NCI-H1092 (cell line): ENCODE measurements at regions not wholly inside any gene's neighbourhood (a gene's known extent, or its start where the extent isn't known, plus 50 kb on each side); places are given as distances from the start of the nearest gene placed in this dataset.
"Not testable (repeated sequence)": the region's sequence is repeated elsewhere in the genome, so short reads cannot be mapped to it uniquely, and the experiment has no call there.

Experiments used
- DNase-seq: peaks from one replicate; lab custom pipeline; 2025; lab: John Stamatoyannopoulos, UW

DNA sequence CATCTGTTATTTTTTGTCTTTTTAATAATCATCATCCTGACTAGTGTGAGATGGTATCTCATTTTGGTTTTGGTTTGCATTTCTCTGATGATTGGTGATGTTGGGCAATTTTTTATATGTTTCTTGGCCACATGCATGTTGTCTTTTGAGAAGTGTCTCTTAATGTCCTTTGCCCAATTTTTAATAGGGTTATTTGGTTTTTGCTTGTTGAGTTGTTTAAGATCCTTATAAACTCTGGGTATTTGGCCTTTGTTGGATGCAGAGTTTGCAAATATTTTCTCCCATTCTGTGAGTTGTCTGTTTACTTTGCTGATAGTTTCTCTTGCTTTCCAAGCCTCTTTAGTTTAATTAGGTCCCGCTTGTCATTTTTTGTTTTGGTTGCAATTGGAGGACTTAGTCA is 152.1 kb upstream of the MED14 start:
- no peak for DNase-seq

DNA sequence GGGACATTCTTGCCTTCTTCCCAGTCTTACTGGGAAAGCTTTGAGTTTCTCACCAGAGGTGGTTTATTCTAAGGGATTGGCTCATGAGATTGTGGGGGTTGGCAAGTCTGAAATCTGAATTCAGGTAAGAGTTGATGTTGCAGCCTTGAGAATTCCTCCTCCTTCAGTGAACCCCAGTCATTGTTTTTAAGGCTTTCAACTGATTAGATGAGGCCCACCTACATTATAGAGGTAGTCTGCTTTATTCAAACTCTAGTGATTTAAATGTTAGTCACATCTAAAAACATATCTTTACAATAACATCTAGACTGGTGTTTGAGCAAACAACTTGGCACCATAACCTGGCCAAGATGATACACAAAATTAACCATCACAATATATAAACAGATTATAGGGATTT is 156.5 kb upstream of the MED14 start:
- DNase-seq: no peak

DNA sequence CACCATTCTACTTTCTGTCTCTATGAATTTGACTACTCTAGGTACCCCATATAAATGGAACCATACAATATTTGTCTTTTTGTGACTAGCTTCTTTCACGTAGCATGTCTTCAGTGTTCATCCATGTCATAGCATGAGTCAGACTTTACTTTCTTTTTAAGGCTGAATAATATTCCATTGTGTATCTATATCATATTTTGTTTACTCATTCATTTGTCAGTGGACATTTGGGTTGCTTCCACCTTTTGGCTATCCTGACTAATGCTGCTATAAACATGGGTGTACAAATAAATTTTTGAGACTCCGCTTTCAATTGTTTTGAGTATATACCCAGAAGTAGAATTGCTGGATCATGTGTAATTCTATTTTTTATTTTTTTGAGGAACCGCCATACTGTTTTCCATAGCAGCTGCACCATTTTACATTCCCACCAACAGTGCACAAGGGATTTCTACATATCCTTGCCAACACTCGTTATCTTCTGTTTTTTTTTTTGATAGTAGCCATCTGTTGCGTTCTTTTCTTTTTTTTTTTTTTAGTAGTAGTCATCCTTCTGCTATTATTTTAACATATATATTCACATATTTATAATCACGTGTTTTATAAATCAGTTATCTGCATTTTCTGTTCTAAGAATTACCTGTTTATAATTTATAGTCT is 158.0 kb upstream of the MED14 start:
- no peak for DNase-seq

DNA sequence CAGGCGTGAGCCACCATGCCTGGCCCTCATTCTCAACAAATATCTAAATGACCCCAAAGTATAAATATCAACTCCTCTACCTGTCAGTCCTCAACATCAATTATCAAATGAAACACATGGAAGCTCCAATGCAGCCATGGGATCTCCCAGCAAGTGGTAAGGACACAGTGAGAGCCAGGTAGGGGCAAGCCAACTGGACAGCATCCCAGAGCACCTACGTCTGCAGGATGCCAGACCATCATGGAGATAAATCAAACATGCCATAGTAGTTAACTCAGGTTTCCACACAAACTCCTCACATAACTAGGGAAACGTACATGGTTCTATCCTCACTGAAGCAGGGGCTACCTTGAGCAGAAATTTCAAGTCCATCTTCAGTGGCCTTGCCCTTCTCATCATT is 159.9 kb upstream of the MED14 start:
- no peak for DNase-seq

DNA sequence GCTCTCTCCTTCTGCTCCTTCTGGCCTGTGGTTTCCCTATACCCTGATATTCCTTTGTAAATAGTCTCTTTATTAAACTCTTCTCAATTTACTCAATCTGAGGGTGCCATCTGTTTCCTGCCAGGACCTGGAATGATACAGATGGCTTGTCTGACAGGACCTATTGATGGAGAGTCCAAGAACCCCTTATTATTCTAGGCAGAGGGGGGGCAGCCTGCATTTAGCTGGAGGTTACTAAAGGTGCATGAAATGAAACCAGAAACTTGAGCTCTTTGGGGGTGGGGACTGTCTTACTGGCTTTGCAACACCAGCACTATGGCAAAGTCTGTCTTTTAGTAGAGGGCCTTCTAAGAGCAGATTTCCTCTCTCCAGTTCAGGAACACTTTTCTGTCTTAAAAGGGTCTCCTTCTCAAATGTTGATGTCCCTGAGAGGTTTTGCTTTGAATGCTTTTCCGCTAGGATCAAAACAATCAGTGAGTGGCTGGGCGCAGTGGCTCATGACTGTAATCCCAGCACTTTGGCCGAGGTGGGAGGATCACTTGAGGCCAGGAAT is 162.5 kb upstream of the MED14 start:
- peak; percentile 35 for DNase-seq

DNA sequence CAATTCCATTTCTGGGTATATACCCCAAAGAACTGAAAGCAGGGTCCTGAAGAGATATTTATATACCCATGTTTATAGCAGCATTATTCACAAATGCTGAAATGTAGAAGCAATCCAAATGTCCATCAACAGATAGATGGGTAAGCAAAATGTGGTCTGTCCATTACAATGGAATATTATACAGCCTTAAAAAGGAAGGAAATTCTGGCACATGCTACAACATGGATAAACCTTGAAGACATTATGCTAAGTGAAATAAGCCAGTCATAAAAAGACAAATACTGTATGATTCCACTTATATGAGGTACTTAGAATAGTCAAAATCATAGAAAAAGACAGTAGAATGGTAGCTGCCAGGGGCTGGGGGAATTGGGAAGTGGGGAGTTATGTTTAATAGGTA is 169.4 kb upstream of the MED14 start:
- not testable (repeated sequence) for DNase-seq

DNA sequence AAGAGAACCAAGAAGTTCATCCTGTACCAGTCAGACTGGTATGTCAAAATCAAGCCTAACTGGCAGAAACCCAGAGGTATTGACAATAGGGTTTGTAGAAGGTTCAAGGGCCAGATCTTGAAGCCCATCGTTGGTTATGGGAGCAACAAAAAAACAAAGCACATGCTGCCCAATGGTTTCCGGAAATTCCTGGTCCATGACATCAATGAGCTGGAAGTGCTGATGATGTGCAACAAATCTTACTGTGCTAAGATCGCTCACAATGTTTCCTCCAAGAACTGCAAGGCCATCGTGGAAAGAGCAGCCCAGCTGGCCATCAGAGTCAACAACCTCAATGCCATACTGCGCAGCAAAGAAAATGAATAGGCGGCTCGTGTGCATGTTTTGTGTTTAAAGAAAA is 172.7 kb upstream of the MED14 start:
- no peak for DNase-seq

DNA sequence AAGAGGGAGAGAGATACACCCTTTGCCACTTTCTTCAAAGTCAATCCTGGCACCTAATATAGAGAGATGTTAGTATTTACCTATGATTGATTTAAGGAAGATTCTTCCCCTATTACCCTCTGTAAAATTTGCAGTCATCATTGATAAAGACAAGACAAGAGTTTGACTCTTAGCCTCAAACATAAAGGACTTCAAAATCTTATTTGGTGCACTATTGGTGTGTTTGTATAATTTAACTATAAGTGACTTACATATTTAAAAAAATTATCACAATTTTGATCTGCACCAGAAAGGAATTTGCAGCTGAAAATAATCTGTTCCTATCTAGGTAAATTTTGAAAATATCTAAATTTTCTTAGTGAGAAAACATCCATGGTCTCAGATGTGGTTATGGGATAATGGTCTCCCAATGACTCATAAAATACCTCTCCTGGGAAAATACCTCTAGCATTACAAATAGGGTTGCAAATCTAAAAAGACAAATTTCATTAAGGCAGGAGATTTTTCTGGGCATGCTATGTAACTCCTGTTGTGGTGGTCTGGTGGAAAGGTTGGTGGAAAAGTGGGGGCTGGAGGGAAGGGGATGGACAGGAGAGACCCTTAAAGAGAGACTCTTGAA is 173.6 kb upstream of the MED14 start:
- no peak for DNase-seq

DNA sequence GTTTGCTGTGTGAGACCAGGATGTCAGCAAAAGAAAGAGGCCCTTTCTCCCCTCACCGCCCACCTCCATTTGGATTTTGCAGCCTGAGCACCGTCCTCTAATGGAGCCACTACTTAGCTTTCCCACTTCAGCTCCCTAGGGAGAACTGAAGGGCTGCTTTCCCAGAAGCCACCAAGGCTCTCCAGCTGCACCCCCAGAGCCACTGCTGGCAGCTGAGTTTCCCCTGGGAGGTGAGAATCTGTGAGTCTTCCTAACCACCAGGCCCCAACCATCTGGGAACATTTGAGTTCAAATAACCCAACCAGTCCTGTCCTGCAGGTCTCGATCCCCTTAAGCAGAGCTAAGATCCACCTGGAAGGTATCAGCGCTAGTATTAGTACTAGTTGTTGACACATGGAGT is 173.1 kb upstream of the USP9X start:
- DNase-seq: peak; percentile 34

DNA sequence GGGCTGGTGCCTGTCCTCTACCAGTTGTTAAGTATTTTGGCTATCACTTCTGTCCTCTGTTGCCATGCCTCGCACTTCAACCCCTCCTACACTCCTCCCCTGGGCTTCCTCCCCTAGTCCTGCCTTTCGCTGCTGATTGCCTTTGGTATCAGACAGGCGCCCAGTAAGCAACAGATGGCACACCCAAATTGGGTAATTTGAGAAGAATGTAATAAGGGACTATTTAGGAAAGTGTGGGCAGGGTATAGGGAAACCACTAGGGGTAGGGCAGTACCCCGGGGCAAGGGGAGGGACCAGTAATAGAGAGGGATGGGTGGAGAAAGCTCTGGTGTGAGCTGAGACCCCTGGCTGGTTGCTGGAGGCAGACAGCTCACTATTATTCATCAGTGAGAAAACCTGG is 172.7 kb upstream of the USP9X start:
- DNase-seq: peak; percentile 45

DNA sequence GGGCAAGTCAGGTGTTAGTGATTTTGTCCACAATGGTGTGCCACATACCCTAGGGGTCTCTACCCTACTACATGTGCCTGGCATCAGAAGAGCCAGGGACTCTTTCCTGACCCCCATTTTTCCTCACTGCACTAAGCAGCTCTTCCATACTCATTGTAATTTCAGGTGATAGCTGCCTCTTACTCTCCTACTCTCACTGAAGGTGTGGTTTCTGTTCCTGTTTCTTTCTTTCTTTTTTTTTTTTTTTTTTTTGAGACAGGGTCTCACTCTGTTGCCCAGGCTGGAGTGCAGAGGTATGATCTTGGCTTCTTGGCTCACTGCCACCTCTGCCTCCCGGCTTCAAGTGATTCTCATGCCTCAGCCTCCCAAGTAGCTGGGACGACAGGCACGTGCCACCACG is 164.9 kb upstream of the USP9X start:
- no peak for DNase-seq

DNA sequence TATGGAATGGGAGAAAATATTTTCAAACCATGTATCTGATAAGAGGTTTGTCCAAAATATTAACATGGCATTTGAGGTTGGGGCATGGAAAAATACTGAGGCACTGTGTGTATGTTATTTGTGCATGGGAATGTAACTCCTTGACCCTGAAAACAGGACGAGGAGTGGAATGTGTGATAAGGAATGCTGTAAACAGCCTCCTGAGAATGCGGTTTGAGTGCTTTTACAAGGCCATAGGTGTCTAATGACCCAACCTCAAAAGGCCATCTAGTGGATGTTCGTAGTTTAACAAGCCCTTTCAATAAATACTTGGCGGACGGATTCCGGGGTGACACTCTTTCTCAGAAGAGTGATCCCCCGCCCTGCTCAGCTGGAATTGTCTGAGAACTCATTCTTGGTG is 162.9 kb upstream of the USP9X start:
- no peak for DNase-seq

DNA sequence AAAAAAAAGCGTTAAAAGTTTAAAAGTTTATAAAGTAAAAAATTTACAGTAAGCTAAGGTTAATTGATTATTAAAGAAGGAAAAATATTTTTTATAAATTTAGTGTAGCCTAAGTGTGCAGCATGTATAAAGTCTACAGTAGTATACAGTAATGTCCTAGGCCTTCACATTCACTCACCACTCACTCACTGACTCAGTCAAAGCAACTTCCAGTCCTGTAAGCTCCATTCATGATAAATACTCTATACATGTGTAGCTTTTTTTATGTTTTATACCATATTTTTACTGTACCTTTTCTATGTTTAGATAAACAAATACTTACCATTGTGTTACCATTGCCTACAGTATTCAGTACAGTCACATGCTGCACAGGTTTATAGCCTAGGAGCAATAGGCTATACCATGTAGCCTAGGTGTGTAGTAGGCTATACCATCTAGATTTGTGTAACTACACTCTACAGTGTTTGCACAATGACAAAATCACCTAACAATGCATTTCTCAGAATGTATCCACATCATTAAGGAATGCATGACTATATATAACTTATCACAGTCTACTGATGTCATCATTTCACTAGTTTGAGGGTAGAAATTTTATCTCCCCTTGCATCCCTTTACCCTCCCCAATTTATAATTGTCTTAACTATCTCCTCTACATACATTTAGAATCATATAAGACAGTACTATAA is 158.4 kb upstream of the USP9X start:
- not testable (repeated sequence) for DNase-seq

DNA sequence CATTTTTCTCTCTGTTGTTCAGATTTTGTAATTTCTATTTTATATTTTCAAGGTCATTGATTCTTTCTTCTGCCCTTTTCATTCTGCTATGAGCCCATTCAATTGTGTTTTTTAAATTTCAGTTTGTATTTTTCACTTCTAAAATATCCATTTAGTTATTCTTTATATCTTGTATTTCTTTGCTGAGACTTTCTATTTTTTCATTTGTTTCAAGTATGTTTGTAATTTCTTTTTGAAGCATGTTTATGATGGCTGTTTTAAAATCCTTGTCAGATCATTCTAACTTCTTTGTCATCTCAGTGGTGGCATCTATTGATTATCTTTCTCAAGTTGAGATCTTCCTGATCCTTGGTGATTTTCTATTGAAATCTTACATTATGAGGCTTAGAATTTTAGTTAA is 157.2 kb upstream of the USP9X start:
- DNase-seq: no peak

DNA sequence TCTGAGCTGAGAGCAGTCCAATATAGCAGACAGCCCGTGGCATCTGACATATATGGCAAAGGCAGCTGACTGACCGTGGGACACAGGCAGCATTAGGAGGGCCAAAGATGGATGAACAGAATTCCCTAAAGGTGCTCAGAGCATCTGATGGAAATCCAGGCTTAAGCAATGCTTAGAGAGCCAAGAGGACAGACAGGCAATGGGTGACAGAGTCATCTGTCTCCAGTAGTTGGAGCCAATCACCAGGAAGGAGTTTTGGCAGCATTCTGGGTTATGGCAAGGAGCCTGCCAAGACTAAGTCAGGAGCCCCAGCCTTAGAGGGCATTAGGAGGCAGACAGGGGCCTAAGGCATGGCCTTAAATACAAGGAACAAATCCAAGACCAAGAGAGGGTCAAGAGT is 153.3 kb upstream of the USP9X start:
- DNase-seq: no peak

DNA sequence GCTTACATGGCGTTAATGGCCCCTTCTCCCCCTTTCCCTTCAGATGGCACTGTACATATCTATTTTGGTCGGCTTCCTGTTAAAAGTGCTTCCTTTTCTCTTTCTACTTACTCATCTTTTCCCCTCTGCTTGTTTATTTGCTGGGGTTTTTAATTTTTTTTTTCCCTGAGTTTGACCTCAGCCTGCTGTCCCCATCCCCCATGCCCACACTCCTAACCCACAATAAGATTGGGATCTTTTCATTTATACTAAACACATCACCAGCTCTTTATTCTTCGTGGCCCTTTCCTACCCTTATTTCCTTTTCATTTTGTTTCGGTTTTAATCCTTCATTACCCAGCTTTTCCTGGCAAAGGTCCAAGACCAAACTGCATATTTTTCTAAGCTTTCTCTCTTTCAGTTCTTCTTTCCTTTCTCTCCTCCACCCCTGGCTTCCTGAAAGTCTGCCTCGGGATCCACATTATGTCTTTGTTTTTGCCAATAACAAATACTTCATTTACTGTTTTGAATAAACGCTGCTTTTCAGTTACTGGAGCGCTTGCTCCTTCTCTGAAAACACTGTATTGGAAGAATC is 152.0 kb upstream of the USP9X start:
- DNase-seq: no peak

DNA sequence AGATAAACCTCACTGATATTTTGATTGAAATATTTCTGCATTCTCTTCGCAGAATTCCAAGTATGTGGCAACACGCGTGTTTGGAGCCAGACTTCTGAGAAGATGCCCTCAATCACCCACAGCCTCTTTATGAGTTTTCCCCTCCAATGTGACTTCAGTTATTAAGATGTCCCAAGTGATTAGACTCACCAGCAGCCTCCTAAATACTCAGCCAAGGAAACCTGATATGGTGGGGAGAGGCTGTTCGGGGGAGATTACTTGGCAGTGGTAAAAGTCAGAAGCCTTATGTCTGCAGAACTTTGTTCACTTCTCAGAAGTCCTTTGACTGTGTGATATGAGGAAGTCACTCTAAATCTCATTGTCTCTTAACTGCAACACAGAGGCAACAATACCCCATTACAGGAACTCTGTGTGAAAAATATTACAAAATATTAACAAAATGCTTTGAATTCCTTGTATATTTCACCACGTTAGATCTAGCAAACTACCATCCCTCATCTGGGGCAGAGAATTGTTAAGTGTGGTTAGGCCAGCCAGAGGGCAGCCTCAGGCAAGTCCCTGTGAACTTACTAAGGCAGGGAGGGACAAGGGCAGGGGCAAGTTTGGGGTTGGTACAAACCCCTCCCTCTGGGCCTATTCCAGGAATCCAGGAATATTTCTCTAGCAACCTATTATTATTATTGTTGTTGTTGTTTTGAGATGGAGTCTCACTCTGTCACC is 151.4 kb upstream of the USP9X start:
- DNase-seq: no peak

DNA sequence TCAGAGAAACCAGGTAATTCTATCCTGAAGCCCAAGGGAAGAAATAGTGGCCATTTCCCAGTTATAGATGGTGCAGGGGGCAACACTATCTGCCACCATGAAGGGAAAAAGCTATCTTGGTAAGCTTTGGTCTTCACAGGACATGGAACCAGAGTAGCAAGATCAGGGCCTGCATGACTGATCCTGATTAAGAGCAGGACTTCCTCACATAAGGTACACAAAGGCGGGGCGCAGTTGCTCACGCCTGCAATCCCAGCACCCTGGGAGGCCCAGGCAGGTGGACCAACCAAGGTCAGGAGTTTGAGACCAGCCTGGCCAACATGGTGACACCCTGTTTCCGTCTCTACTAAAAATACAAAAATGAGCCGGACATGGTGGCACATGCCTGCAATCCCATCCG is 148.4 kb upstream of the USP9X start:
- no peak for DNase-seq

DNA sequence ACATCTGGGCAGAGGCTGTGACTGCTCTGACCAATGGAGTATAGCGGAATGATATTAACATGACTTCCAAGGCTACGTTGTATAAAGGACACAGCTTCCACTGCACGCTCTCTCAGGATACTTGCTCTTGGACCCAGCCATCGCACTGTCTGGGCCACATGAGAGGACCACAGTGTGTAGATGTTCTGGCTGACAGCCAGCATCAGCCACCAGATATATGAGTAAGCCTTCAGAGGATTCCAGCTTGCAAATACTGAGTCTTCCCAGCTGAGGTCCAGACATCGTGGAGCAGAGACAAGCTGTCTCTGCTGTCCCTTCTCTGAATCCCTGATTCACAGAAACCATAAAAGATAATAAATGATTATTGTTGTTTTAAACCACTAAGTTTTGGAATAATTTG is 146.8 kb upstream of the USP9X start:
- DNase-seq: no peak

DNA sequence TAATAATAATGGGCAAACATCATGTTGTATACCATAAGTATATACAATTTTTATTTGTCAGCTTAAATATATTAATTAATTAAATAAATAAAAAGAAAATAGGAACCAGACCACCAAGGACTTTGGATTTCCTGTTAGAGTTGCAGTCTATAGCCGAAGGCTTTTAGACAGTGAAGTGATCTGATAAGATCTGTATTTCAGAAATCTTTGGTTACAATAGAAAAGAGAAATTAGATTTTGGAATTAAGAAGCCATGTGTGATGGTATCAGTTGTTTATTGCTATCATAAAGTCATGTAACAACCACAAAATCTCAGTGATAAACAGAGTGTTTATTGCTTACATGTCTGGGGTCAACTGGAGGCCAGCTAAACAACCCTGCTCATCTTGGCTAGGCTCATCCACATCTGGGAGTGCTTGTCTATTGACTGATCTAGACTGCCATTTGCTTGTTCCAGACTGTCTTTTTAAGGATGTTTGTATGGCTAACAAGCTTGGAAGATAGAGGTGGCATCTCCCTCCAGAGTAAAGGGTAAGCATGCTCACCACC is 142.1 kb upstream of the USP9X start:
- DNase-seq: no peak

DNA sequence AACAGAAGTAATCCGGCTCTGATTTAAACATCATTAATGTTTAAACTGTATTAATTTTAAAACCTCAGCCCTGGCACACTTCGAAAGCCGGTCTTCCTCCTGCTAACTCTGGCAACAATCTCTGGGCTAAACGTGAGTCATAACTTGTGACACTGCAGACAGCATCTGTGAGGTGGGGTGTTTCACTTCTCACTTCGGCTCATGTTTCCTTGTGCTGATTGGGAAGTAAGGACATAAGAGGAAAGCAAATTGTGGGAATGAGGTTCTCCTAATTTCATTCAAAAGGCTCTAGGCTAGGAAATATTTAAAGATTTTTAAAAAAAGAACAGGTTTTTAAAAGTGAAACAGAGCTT is 139.9 kb upstream of the USP9X start:
- DNase-seq: no peak

DNA sequence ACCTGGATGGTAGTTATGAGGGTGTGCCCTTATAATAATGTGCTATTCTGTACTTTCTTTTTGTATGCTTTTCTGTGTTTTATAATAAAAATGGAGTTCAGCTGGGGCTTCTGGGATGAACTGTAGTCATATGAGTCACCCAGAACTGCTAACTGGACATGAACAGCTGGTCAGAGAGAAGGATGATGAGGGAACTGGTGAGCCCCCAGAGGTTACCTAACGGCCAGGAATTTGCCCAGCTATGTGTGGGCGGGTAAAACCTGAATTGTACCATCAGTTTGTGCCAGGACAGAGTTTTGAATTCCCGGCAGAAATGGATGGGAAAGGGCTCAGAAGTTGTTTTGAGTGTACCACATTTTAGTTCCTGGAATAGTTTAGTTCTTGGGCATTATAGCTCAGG is 138.0 kb upstream of the USP9X start:
- DNase-seq: no peak
